PC-9 (cell line): ENCODE measurements at regions not wholly inside any gene's neighbourhood (a gene's known extent, or its start where the extent isn't known, plus 50 kb on each side); places are given as distances from the start of the nearest gene placed in this dataset.

Source experiments
- EZH2 ChIP-seq: fragments of 200-600 bp; sonication (generic); IDR thresholded peaks from 2 replicates; pipeline ENCODE4 v1.8.0; 2017; ENCODE audit warnings: antibody characterized with exemption, low read depth
- TF ChIP-seq, protein P1 (sequence below): fragments of 200-600 bp; sonication (generic); conservative IDR thresholded peaks from 2 replicates; pipeline ENCODE4 v1.6.1; 2017; ENCODE audit warnings: mixed run types, antibody characterized with exemption, mild to moderate bottlenecking, moderate library complexity

GRCh38 chr9:68597362-68597997 lies 56.8 kb upstream of the TMEM252 start:
- TF ChIP-seq, protein P1, sequence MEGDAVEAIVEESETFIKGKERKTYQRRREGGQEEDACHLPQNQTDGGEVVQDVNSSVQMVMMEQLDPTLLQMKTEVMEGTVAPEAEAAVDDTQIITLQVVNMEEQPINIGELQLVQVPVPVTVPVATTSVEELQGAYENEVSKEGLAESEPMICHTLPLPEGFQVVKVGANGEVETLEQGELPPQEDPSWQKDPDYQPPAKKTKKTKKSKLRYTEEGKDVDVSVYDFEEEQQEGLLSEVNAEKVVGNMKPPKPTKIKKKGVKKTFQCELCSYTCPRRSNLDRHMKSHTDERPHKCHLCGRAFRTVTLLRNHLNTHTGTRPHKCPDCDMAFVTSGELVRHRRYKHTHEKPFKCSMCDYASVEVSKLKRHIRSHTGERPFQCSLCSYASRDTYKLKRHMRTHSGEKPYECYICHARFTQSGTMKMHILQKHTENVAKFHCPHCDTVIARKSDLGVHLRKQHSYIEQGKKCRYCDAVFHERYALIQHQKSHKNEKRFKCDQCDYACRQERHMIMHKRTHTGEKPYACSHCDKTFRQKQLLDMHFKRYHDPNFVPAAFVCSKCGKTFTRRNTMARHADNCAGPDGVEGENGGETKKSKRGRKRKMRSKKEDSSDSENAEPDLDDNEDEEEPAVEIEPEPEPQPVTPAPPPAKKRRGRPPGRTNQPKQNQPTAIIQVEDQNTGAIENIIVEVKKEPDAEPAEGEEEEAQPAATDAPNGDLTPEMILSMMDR = no peak
- no peak for TF ChIP-seq EZH2
